Vagina (tissue), 2 donors: ENCODE measurements at regions not wholly inside any gene's neighbourhood (a gene's known extent, or its start where the extent isn't known, plus 50 kb on each side); places are given as distances from the start of the nearest gene placed in this dataset.

Experiments
- POLR2AphosphoS5 ChIP-seq, 2 donors: sonication (generic); formaldehyde crosslinking; IDR thresholded peaks; one replicate each; pipeline ENCODE4 v1.9.0; 2017; ENCODE audit warnings: antibody characterized with exemption in 2 of 2, mild to moderate bottlenecking in 2 of 2, low read depth in 1 of 2; ENCODE audit not compliant: insufficient read depth in 1 of 2
- TF ChIP-seq, protein P1 (sequence below), 3 experiments: fragments of 450-650 bp in 2 of 3; fragments of 200-600 bp in 1 of 3; sonication (generic) in 1 of 3; IDR thresholded peaks; one replicate each; pipeline ENCODE4 v1.5.1; 2017 to 2019; ENCODE audit warnings: antibody characterized with exemption in 3 of 3, mild to moderate bottlenecking in 2 of 3, moderate library complexity in 2 of 3

DNA sequence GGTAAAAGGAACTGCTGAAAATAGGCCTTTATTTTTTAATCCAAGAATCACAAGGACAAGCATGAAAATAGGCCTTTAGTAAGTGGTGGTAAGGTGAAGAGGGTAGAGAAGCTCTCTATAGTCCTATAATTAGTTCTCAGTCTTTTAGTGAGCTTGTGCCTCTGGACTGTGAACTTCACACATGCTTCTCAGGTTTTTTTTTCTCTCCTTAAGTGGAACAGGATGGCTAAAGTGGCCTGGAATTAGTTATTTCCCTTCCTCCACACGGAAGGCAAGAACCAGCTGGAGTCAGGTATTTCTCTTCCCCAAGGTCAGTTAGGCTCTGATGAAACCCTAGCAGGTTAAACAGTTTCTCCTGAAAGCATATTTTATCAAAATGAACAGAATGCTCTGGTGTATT is 203.0 kb upstream of the MINDY3 start:
- TF ChIP-seq, protein P1, sequence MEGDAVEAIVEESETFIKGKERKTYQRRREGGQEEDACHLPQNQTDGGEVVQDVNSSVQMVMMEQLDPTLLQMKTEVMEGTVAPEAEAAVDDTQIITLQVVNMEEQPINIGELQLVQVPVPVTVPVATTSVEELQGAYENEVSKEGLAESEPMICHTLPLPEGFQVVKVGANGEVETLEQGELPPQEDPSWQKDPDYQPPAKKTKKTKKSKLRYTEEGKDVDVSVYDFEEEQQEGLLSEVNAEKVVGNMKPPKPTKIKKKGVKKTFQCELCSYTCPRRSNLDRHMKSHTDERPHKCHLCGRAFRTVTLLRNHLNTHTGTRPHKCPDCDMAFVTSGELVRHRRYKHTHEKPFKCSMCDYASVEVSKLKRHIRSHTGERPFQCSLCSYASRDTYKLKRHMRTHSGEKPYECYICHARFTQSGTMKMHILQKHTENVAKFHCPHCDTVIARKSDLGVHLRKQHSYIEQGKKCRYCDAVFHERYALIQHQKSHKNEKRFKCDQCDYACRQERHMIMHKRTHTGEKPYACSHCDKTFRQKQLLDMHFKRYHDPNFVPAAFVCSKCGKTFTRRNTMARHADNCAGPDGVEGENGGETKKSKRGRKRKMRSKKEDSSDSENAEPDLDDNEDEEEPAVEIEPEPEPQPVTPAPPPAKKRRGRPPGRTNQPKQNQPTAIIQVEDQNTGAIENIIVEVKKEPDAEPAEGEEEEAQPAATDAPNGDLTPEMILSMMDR (IDR thresholded peaks at IDR 0.05): no peak
- no peak for TF ChIP-seq POLR2AphosphoS5 (IDR thresholded peaks at IDR 0.05; ENCODE audit: insufficient read depth in 1 of 2, low read depth in 1 of 2)
